ENCODE measurements at regions not wholly inside any gene's neighbourhood (a gene's known extent, or its start where the extent isn't known, plus 50 kb on each side); places are given as distances from the start of the nearest gene placed in this dataset.
"Not testable (repeated sequence)": the region's sequence is repeated elsewhere in the genome, so short reads cannot be mapped to it uniquely, and the experiment has no call there.

DNA sequence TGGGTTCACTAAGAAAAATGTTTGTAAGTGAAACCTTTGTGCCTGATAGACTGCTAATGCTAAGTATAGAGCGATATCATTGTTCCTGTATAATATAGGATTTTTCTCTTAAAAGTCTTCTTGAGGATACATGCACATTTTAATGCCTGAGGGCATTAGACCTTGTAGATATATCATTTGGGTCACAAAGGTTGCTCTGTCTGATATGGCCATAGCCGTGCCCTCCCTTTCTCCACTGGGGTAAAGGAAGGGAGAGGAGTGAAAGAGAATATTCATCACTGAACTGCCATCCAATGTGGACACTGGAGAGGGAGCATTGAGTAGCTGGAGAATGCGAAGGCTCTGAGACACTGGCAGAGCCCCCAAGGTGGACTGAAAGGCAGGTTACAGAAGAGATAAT lies 442.2 kb upstream of the SPTLC3 start:
- Histone ChIP-seq H3K36me3 (ENCODE audit: insufficient read depth, low read length) (no peaks in the 10 kb centered on the region), H3K27ac (ENCODE audit: low read depth, low read length) (no peak overlapping the region), H3K9me3 (ENCODE audit: low read length) (no peaks in the 10 kb centered on the region), H3K4me1 (ENCODE audit: insufficient read depth, low read length) (no peaks in the 10 kb centered on the region), H3K27me3 (ENCODE audit: control insufficient read depth in 1 of 2, insufficient read depth in 2 of 2, low read length in 2 of 2) (no peaks in the 10 kb centered on the region), H3K9ac (ENCODE audit: low read length) (no peak overlapping the region), H3K4me3 (ENCODE audit: low read depth in 1 of 2, low read length in 2 of 2) (no peak overlapping the region)

DNA sequence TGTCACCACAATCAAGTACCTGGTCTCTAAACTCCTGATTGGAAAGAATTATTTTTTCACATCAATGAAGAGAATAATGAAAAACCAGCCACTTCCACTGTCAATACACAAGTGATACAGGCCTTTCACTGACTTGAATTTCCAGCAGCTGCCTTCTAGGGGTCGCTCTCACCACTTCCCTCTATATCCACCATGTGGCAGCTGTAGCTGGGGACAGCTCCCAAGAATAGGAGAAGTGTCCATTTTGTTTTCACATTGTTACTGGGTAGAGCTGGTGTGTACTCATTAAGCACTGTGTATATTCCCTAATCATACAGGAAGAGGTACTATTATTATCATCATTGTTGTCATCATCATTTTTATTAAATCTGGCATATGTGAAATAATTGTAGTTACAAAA lies 438.4 kb upstream of the SPTLC3 start:
- Histone ChIP-seq H3K36me3 (ENCODE audit: insufficient read depth, low read length) (no peaks in the 10 kb centered on the region), H3K9me3 (ENCODE audit: low read length) (no peaks in the 10 kb centered on the region), H3K27ac (ENCODE audit: low read depth, low read length) (no peak overlapping the region), H3K9ac (ENCODE audit: low read length) (no peak overlapping the region), H3K4me1 (ENCODE audit: insufficient read depth, low read length) (no peaks in the 10 kb centered on the region), H3K27me3 (ENCODE audit: control insufficient read depth in 1 of 2, insufficient read depth in 2 of 2, low read length in 2 of 2) (no peaks in the 10 kb centered on the region), H3K4me3 (ENCODE audit: low read depth in 1 of 2, low read length in 2 of 2) (no peak overlapping the region)

DNA sequence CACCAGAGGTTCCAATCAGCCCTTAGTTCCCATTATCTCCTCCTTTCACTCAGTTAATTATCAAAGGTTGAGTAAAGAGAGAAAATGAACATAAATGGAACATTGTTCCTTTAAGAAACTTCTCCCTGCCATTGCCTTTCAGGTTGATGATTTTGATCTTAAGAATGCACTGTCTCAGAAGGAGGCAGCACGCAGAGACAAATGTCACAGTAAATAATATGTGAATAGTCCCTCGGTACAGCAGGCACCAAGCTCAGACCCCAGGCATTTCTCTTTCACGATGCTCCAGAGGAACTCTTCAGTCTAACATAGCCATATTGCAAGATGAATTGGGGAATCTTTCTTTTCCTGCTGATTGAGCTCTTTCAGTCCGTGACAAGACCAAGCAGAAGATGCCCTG lies 435.3 kb upstream of the SPTLC3 start:
- no peak overlapping the region for H3K27ac ChIP-seq (ENCODE audit: low read depth, low read length)
- H3K9ac ChIP-seq (ENCODE audit: low read length) = no peak overlapping the region

DNA sequence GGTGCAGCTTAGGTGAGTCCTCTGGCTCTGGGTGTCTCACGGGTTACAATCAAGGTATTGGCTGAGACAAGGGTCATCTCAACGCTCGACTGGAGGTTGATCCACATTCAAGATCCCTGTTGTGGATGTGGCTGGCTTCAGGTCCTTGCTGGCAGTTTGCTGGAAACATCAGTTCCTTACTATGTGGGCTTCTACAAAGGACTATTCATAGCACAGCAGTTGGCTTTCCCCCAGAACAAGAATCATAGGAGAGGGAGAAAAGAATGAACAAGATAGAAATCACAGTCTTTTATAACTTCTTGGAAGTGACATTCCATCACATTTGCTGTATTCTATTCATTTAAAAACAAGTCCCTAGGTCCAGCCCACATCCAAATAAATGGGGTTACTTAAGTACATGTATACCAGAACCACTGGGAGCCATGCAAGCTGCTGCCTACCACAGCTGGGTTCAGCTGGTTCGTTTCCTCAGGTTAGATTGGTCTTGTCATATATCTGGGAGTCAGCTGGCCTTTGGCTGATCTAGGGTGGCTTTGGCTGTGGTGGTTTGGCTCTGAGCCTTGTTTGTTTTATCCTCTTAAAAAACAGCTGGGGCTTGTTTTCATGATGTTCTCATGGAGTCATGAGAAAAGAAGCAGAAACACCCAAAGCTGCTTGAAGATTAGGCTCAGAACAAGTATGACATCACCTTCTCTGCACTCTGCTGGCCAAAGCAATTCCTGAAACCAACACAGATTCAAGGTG lies 433.2 kb upstream of the SPTLC3 start:
- Histone ChIP-seq H3K9me3 (ENCODE audit: low read length) (no peaks in the 10 kb centered on the region), H3K36me3 (ENCODE audit: insufficient read depth, low read length) (no peaks in the 10 kb centered on the region), H3K27ac (ENCODE audit: low read depth, low read length) (no peak overlapping the region), H3K4me1 (ENCODE audit: insufficient read depth, low read length) (no peaks in the 10 kb centered on the region), H3K9ac (ENCODE audit: low read length) (no peak overlapping the region), H3K27me3 (ENCODE audit: control insufficient read depth in 1 of 2, insufficient read depth in 2 of 2, low read length in 2 of 2) (no peaks in the 10 kb centered on the region), H3K4me3 (ENCODE audit: low read depth in 1 of 2, low read length in 2 of 2) (no peak overlapping the region)

More for the DNA sequence above, 435.3 kb upstream of the SPTLC3 start:
- H3K4me3 ChIP-seq (ENCODE audit: low read depth in 1 of 2, low read length in 2 of 2) = no peak overlapping the region
- no peaks in the 10 kb centered on the region for H3K27me3 ChIP-seq (ENCODE audit: control insufficient read depth in 1 of 2, insufficient read depth in 2 of 2, low read length in 2 of 2)
- H3K36me3 ChIP-seq (ENCODE audit: insufficient read depth, low read length) = no peaks in the 10 kb centered on the region
- no peaks in the 10 kb centered on the region for H3K9me3 ChIP-seq (ENCODE audit: low read length)
- no peaks in the 10 kb centered on the region for H3K4me1 ChIP-seq (ENCODE audit: insufficient read depth, low read length)

DNA sequence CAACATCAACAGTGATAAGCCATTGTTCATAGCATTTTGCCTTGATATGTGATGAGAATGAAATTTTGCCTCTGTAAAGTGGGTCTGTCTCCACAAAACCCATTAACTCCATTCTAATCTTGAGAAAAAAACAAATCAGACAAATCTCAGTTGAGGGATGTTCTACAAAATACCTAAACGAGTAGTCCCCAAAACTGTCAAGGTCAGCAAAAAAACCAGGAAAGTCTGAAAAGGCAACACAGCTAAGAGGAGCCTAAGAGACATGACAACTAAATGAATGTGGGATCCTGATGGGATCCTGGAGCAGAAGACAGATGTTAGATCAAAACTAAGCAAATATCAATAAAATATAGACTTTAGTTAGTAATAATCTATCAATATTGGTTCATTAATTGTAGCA lies 431.6 kb upstream of the SPTLC3 start:
- no peaks in the 10 kb centered on the region for H3K27me3 ChIP-seq (ENCODE audit: control insufficient read depth in 1 of 2, insufficient read depth in 2 of 2, low read length in 2 of 2)
- no peaks in the 10 kb centered on the region for H3K36me3 ChIP-seq (ENCODE audit: insufficient read depth, low read length)
- no peak overlapping the region for H3K4me3 ChIP-seq (ENCODE audit: low read depth in 1 of 2, low read length in 2 of 2)
- H3K27ac ChIP-seq (ENCODE audit: low read depth, low read length) = no peak overlapping the region
- no peaks in the 10 kb centered on the region for H3K4me1 ChIP-seq (ENCODE audit: insufficient read depth, low read length)
- no peak overlapping the region for H3K9ac ChIP-seq (ENCODE audit: low read length)
- no peaks in the 10 kb centered on the region for H3K9me3 ChIP-seq (ENCODE audit: low read length)

DNA sequence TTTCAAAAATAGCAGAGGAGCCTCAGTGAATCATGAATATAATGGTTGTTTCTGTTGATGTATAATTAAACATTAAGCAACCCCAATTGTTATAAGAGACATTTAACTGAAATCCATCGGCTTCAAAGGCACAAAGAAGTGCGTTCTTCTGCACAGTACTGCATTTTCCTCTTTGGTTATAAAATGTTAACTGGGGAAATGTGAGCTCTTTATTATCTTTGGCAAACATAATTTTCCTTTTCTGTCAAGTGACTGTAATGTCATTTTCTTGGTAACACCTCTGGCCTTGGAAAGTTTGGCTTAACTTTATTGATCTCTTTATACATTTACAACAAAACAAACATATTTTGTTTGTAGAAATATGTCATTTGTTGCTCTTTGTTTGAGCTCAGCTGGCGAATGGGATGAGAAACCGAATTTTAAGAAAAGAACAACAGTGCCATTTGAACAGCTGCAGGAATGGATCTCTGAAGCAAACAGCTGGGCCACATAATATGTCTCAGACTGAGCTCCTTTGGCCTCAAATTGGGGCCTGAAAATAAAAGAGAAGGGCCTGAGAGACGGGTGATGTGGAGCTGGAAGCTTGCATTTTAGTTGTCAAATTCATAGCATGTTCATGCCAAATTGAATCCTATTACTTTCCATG lies 427.0 kb upstream of the SPTLC3 start:
- Histone ChIP-seq H3K9me3 (ENCODE audit: low read length) (no peaks in the 10 kb centered on the region), H3K4me1 (ENCODE audit: insufficient read depth, low read length) (no peaks in the 10 kb centered on the region), H3K27ac (ENCODE audit: low read depth, low read length) (no peak overlapping the region), H3K36me3 (ENCODE audit: insufficient read depth, low read length) (no peaks in the 10 kb centered on the region), H3K4me3 (ENCODE audit: low read depth in 1 of 2, low read length in 2 of 2) (no peak overlapping the region), H3K9ac (ENCODE audit: low read length) (no peak overlapping the region), H3K27me3 (ENCODE audit: control insufficient read depth in 1 of 2, insufficient read depth in 2 of 2, low read length in 2 of 2) (no peaks in the 10 kb centered on the region)

DNA sequence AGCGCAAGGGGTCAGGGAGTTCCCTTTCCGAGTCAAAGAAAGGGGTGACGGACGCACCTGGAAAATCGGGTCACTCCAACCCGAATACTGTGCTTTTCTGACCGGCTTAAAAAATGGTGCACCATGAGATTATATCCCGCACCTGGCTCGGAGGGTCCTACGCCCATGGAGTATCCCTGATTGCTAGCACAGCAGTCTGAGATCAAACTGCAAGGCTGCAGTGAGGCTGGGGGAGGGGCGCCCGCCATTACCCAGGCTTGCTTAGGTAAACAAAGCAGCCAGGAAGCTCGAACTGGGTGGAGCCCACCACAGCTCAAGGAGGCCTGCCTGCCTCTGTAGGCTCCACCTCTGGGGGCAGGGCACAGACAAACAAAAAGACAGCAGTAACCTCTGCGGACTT lies 426.1 kb upstream of the SPTLC3 start:
- H3K27ac ChIP-seq (ENCODE audit: low read depth, low read length); H3K36me3 ChIP-seq (ENCODE audit: insufficient read depth, low read length): not testable (repeated sequence)

DNA sequence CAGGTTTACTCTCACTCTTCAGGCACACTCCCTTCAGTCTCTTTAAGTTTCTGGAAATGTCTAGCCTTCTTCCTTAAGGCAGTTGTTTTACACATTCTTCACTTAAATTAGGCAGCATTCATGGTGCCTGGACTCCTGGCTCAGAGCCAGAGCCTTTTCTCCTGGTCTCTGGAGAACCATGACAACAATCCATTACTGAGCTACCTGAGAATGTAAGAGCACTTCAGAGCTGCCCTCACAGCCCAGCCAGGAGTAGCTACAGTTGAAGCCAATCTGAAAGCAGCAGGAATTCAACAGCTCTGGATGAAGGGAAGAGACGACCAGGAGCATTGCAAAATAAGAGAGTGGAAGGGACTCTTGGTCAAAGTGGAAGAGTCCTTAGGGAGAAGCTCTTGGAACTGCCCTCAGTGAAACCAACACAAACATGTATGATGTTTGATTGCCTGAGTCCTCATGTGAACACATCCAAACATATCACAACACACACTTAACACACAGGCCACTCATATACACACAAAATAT lies 416.8 kb upstream of the SPTLC3 start:
- Histone ChIP-seq H3K9me3 (ENCODE audit: low read length) (no peaks in the 10 kb centered on the region), H3K9ac (ENCODE audit: low read length) (no peak overlapping the region), H3K4me1 (ENCODE audit: insufficient read depth, low read length) (peaks cover 4% of the 10 kb centered on the region), H3K36me3 (ENCODE audit: insufficient read depth, low read length) (no peaks in the 10 kb centered on the region), H3K27ac (ENCODE audit: low read depth, low read length) (no peak overlapping the region), H3K4me3 (ENCODE audit: low read depth in 1 of 2, low read length in 2 of 2) (no peak overlapping the region), H3K27me3 (ENCODE audit: control insufficient read depth in 1 of 2, insufficient read depth in 2 of 2, low read length in 2 of 2) (no peaks in the 10 kb centered on the region)

More for the DNA sequence above, 426.1 kb upstream of the SPTLC3 start:
- H3K27me3 ChIP-seq (ENCODE audit: control insufficient read depth in 1 of 2, insufficient read depth in 2 of 2, low read length in 2 of 2); H3K9me3 ChIP-seq (ENCODE audit: low read length); H3K9ac ChIP-seq (ENCODE audit: low read length); H3K4me1 ChIP-seq (ENCODE audit: insufficient read depth, low read length); H3K4me3 ChIP-seq (ENCODE audit: low read depth in 1 of 2, low read length in 2 of 2): not testable (repeated sequence)

DNA sequence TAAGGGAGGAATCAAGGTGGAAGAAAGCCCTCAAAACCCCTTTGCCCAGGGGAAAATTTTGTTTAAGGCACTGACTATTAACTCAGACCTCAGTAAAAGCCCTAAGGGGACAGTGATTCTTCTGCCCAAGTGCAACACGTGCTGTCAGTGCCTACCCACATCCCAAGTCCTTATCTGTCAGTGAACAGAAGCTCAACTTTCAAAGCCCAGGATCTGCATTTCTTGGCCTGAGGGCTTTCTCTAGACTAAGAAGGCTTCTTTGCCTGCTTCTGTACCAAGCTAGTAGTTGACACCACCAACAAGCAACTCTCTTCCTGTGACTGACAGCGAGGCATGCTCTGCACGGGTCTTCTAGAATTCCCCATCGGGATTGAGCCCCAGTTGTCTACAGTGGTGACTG lies 416.0 kb upstream of the SPTLC3 start:
- H3K4me1 ChIP-seq (ENCODE audit: insufficient read depth, low read length) = peaks cover 12% of the 10 kb centered on the region
- no peaks in the 10 kb centered on the region for H3K36me3 ChIP-seq (ENCODE audit: insufficient read depth, low read length)
- no peaks in the 10 kb centered on the region for H3K27me3 ChIP-seq (ENCODE audit: control insufficient read depth in 1 of 2, insufficient read depth in 2 of 2, low read length in 2 of 2)
- H3K4me3 ChIP-seq (ENCODE audit: low read depth in 1 of 2, low read length in 2 of 2) = no peak overlapping the region
- H3K27ac ChIP-seq (ENCODE audit: low read depth, low read length) = no peak overlapping the region
- no peaks in the 10 kb centered on the region for H3K9me3 ChIP-seq (ENCODE audit: low read length)
- no peak overlapping the region for H3K9ac ChIP-seq (ENCODE audit: low read length)

DNA sequence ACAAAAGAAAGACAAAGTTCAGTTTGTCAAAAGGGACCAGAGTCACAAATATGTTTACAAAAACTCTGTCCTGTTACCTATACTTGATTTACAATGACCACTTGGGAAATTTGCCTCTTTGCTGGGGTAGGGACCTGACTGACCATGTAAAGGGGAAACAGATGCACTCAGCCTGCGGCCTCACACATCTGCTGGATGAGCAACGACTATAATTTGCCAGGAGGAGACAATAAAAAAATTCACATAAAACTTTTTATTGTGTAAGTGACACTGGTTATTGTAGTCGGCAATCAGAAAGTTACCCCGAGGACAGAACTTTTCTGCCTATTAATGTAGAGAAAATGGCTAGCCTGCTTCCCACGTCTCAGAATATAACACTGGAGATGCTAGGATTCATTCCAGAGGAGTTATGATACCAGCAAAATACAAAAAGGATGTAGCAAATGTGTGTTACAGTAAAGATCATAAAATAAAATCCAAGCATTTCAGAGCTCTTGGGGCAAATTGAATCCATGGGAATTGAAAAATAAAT lies 415.4 kb upstream of the SPTLC3 start:
- no peak overlapping the region for H3K9ac ChIP-seq (ENCODE audit: low read length)
- no peak overlapping the region for H3K27ac ChIP-seq (ENCODE audit: low read depth, low read length)
- peaks cover 13% of the 10 kb centered on the region for H3K4me1 ChIP-seq (ENCODE audit: insufficient read depth, low read length)
- H3K4me3 ChIP-seq (ENCODE audit: low read depth in 1 of 2, low read length in 2 of 2) = no peak overlapping the region
- H3K36me3 ChIP-seq (ENCODE audit: insufficient read depth, low read length) = no peaks in the 10 kb centered on the region
- H3K9me3 ChIP-seq (ENCODE audit: low read length) = no peaks in the 10 kb centered on the region
- no peaks in the 10 kb centered on the region for H3K27me3 ChIP-seq (ENCODE audit: control insufficient read depth in 1 of 2, insufficient read depth in 2 of 2, low read length in 2 of 2)

DNA sequence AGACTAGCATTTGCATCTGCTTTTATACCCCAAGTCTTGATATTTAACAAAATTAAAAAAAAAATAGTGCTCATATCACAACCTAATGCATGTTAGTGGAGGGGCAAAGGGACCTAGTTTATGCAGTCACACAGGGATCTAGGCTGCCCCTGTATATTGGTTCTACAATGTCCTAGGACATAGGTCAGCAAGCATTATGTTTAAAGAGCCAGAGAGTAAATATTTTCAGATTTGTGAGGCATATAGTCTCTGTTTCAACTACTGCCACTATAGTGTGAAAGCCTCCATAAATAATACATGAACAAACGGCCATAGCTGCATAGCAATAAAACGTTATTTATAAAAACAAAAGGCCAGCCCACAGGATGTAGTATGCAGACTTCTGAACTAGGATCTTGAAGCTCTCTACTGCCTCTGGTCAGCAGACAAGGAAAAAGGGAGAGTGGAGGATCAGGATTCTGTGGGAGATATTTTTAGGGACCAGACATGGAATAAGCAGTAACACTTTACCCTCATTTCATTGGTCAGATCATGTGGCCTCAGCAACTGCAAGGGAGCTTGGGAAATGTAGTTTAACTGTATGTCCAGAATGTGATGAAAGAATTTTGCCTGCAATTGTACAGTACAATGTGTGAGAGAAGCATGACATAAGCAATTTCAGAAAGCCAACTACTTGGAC lies 414.2 kb upstream of the SPTLC3 start:
- Histone ChIP-seq H3K27ac (ENCODE audit: low read depth, low read length) (no peak overlapping the region), H3K4me1 (ENCODE audit: insufficient read depth, low read length) (peaks cover 13% of the 10 kb centered on the region), H3K36me3 (ENCODE audit: insufficient read depth, low read length) (no peaks in the 10 kb centered on the region), H3K4me3 (ENCODE audit: low read depth in 1 of 2, low read length in 2 of 2) (no peak overlapping the region), H3K27me3 (ENCODE audit: control insufficient read depth in 1 of 2, insufficient read depth in 2 of 2, low read length in 2 of 2) (no peaks in the 10 kb centered on the region), H3K9me3 (ENCODE audit: low read length) (no peaks in the 10 kb centered on the region), H3K9ac (ENCODE audit: low read length) (no peak overlapping the region)

All from muscle layer of colon (tissue), 2 donors.